CD4-positive, alpha-beta T cell (primary cell): ENCODE measurements at regions not wholly inside any gene's neighbourhood (a gene's known extent, or its start where the extent isn't known, plus 50 kb on each side); places are given as distances from the start of the nearest gene placed in this dataset.

Source experiments
- ATAC-seq: fragments of 200-7000 bp; cut with Tn5 transposase; one replicate; pipeline ENCODE4 v1.10.0; 2022; ENCODE audit warnings: mild to moderate bottlenecking; ENCODE audit not compliant: poor library complexity
- CTCF ChIA-PET: fragments of 350-600 bp; sonication (Branson Sonifier 250); formaldehyde crosslinking; loops from one replicate; lab custom pipeline; 2021; ENCODE audit warnings: antibody characterized with exemption, inconsistent platforms; lab: Charles Lee
- POLR2A ChIA-PET: fragments of 350-600 bp; sonication (Branson Sonifier 250); formaldehyde crosslinking; loops from one replicate; lab custom pipeline; 2021; ENCODE audit warnings: antibody characterized with exemption, inconsistent platforms; lab: Charles Lee
- DNase-seq, 14 experiments: peaks; one replicate each; pipeline ENCODE4 v3.0.0-alpha.2; 2013 to 2020; ENCODE audit warnings: mixed read lengths in 2 of 14
- H3K27ac ChIP-seq, 2 donors: one replicate each; pipeline versions ENCODE4 v1.5.1 to v1.7.0; 2013; ENCODE audit warnings: low read length in 2 of 2, low read depth in 1 of 2, mild to moderate bottlenecking in 1 of 2
- H3K27me3 ChIP-seq, 2 experiments: 1 replicate in 1 of 2; 2 replicates in 1 of 2; pipeline versions ENCODE4 v1.6.1 to v1.7.0; 2013; ENCODE audit warnings: low read length in 2 of 2, control low read depth in 1 of 2, mild to moderate bottlenecking in 1 of 2, moderate library complexity in 1 of 2; ENCODE audit not compliant: insufficient read depth in 2 of 2, control insufficient read depth in 1 of 2
- H3K36me3 ChIP-seq: one replicate; pipeline ENCODE4 v1.6.1; 2013; ENCODE audit warnings: low read length, control low read depth; ENCODE audit not compliant: insufficient read depth
- H3K4me1 ChIP-seq: one replicate; pipeline ENCODE4 v1.6.1; 2013; ENCODE audit warnings: low read length, control low read depth; ENCODE audit not compliant: insufficient read depth
- H3K4me3 ChIP-seq: one replicate; pipeline ENCODE4 v1.5.1; 2013; ENCODE audit warnings: mild to moderate bottlenecking, low read length, moderate library complexity
- H3K9me3 ChIP-seq, 2 experiments: 1 replicate in 1 of 2; 2 replicates in 1 of 2; pipeline versions ENCODE4 v1.6.1 to v1.7.0; 2013; ENCODE audit warnings: low read length in 2 of 2, mild to moderate bottlenecking in 2 of 2, control low read depth in 1 of 2, moderate library complexity in 1 of 2; ENCODE audit not compliant: control insufficient read depth in 1 of 2, insufficient read depth in 1 of 2
- H3K27ac Mint-ChIP-seq: one replicate; pipeline ENCODE4 v1.8.0; 2020; ENCODE audit warnings: mixed read lengths
- H3K27me3 Mint-ChIP-seq: one replicate; pipeline ENCODE4 v1.8.0; 2021; ENCODE audit warnings: mixed read lengths
- H3K36me3 Mint-ChIP-seq: one replicate; pipeline ENCODE4 v1.8.0; 2021; ENCODE audit warnings: low read depth, mixed read lengths
- H3K4me1 Mint-ChIP-seq: one replicate; pipeline ENCODE4 v1.8.0; 2021; ENCODE audit warnings: low read depth, mixed read lengths
- H3K4me3 Mint-ChIP-seq: one replicate; pipeline ENCODE4 v1.8.0; 2020; ENCODE audit warnings: mild to moderate bottlenecking, mixed read lengths
- H3K9me3 Mint-ChIP-seq: one replicate; pipeline ENCODE4 v1.8.0; 2020; ENCODE audit warnings: mixed read lengths
- intact Hi-C, 2 experiments: fragments of 100-400 bp; cut with DNase I in 1 of 2; cut with micrococcal nuclease in 1 of 2; formaldehyde crosslinking; loops; one replicate each; pipeline versions ENCODE4 v1.15.1 to v1.9.0; 2023 to 2025; cut with DNase I, micrococcal nuclease
- TF ChIP-seq, protein P1 (sequence below): fragments of 200-600 bp; IDR thresholded peaks from one replicate; pipeline ENCODE4 v1.8.0; 2022; ENCODE audit warnings: antibody characterized with exemption, mild to moderate bottlenecking

DNA sequence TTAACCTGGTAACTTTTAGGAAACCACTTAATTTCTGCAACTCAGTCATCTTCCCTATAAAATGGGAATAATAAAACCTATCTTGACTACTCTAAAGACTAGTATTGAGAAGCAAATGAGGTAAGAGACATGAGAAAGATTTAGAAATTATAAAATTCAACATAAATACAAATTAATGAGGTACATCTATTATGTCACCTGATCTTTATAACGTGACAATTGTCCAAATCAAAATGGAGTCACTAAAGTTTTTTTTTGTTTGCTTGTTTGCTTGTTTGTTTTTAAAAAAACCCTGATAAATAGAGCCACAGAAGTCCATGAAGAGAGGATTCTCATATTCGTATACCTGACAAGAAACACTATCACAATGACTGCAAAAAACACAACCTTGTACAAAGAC, 242.8 kb downstream of the LRRN1 start:
- no peak overlapping the region for H3K27ac ChIP-seq
- H3K4me3 ChIP-seq: no peak overlapping the region
- no peaks in the 10 kb centered on the region for H3K4me1 ChIP-seq
- DNase-seq (no peak), ATAC-seq (no peak)
- POLR2A ChIA-PET: no interaction called here
- Mint-ChIP-seq H3K27ac (no peak overlapping the region), H3K27me3 (no peaks in the 10 kb centered on the region), H3K36me3 (no peaks in the 10 kb centered on the region), H3K9me3 (no peaks in the 10 kb centered on the region), H3K4me1 (no peaks in the 10 kb centered on the region), H3K4me3 (no peak overlapping the region)
- TF ChIP-seq, protein P1, sequence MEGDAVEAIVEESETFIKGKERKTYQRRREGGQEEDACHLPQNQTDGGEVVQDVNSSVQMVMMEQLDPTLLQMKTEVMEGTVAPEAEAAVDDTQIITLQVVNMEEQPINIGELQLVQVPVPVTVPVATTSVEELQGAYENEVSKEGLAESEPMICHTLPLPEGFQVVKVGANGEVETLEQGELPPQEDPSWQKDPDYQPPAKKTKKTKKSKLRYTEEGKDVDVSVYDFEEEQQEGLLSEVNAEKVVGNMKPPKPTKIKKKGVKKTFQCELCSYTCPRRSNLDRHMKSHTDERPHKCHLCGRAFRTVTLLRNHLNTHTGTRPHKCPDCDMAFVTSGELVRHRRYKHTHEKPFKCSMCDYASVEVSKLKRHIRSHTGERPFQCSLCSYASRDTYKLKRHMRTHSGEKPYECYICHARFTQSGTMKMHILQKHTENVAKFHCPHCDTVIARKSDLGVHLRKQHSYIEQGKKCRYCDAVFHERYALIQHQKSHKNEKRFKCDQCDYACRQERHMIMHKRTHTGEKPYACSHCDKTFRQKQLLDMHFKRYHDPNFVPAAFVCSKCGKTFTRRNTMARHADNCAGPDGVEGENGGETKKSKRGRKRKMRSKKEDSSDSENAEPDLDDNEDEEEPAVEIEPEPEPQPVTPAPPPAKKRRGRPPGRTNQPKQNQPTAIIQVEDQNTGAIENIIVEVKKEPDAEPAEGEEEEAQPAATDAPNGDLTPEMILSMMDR: no peak
- H3K27me3 ChIP-seq: no peaks in the 10 kb centered on the region
- H3K36me3 ChIP-seq: no peaks in the 10 kb centered on the region
- intact Hi-C loops: no loop called here
- no peaks in the 10 kb centered on the region for H3K9me3 ChIP-seq
- CTCF ChIA-PET: no interaction called here

DNA sequence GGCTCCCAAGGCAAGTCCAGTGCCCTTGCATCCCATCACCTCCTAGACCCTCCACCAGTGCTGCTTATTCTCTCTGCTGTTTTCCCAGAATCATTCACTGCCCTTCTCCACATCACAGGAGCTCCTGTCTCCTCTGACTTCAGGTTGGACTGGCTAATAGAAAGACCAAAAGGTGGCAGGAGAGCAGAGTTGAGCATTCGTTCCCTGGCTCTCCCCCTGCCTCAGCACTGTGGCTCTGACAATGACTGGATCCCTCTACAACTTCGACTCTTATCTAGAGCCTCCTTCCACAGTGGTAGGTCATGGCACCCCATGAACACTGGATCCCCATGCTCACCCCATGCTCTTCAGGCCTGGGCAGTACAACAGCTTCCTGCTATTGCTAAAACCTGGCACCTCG, 243.6 kb downstream of the LRRN1 start:
- Histone ChIP-seq H3K4me3 (no peak overlapping the region), H3K36me3 (no peaks in the 10 kb centered on the region), H3K27ac (no peak overlapping the region), H3K4me1 (no peaks in the 10 kb centered on the region), H3K9me3 (no peaks in the 10 kb centered on the region), H3K27me3 (no peaks in the 10 kb centered on the region)
- H3K27ac Mint-ChIP-seq: no peak overlapping the region
- no peaks in the 10 kb centered on the region for H3K27me3 Mint-ChIP-seq
- ATAC-seq (no peak), DNase-seq (no peak)
- H3K36me3 Mint-ChIP-seq: no peaks in the 10 kb centered on the region
- H3K9me3 Mint-ChIP-seq: no peaks in the 10 kb centered on the region
- no peak overlapping the region for H3K4me3 Mint-ChIP-seq
- CTCF ChIA-PET: no interaction called here
- H3K4me1 Mint-ChIP-seq: no peaks in the 10 kb centered on the region
- TF ChIP-seq, protein P1: no peak
- intact Hi-C loops: no loop called here
- POLR2A ChIA-PET: no interaction called here

DNA sequence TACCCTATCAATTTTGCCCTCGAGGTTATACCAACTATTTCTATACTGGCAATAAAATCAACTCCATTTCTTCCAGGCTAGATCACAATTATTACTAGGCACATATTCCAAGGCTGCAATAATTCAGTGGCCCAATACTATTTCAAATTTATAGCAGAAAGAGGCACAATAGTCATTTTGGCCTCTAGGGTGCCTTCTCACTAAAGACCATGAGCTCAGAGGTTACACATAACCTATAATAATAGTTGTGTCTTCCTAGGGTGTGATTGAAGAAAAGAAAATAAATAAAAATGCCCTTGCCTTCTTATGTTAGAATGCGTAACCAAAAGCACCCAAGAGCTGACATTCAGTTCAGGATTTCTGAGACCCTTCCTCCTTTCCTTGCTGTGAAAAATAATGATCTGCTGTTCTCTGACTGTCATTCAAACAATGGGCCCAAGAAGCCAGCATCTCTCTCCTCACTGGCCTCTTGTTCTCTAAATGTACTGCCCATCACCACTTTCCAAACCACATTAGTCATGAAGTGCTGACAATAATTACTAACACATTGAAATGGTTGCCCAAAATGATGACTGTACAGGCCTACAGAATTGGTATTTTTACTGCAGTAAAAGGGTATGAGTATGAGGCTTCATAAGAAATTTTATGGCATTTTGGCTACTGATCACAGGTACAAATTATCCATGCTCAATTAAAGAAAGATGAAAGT, 244.8 kb downstream of the LRRN1 start:
- no peak overlapping the region for H3K4me3 ChIP-seq
- DNase-seq (no peak), ATAC-seq (no peak)
- TF ChIP-seq, protein P1: no peak
- CTCF ChIA-PET: no interaction called here
- Mint-ChIP-seq H3K9me3 (no peaks in the 10 kb centered on the region), H3K4me3 (no peak overlapping the region), H3K36me3 (no peaks in the 10 kb centered on the region), H3K4me1 (no peaks in the 10 kb centered on the region), H3K27ac (no peak overlapping the region), H3K27me3 (no peaks in the 10 kb centered on the region)
- H3K9me3 ChIP-seq: no peaks in the 10 kb centered on the region
- H3K27ac ChIP-seq: no peak overlapping the region
- POLR2A ChIA-PET: no interaction called here
- no peaks in the 10 kb centered on the region for H3K36me3 ChIP-seq
- no peaks in the 10 kb centered on the region for H3K27me3 ChIP-seq
- intact Hi-C loops: no loop called here
- H3K4me1 ChIP-seq: no peaks in the 10 kb centered on the region
